OCI-LY7 (cell line): ENCODE measurements at regions not wholly inside any gene's neighbourhood (a gene's known extent, or its start where the extent isn't known, plus 50 kb on each side); places are given as distances from the start of the nearest gene placed in this dataset.

Experiments
- BruUV-seq: library from RNA; stranded (reverse); fragments of 400-500 nt; replicated peaks from 2 replicates; lab custom pipeline; 2021; lab: Mats Ljungman, UMichigan
- CTCF ChIA-PET: fragments of 300-600 bp; sonication (Branson Sonifier 250); formaldehyde crosslinking; loops from one replicate; lab custom pipeline; 2022; ENCODE audit warnings: antibody characterized with exemption; ENCODE audit not compliant: unreplicated experiment; lab: Charles Lee
- POLR2A ChIA-PET: fragments of 300-600 bp; sonication (Branson Sonifier 250); formaldehyde crosslinking; loops from one replicate; lab custom pipeline; 2022; ENCODE audit warnings: antibody characterized with exemption; lab: Charles Lee
- DNase-seq: peaks from one replicate; pipeline ENCODE4 v3.0.0-alpha.2; 2015; ENCODE audit warnings: low spot score
- H2AFZ ChIP-seq: fragments of 200-600 bp; sonication (generic), shearing (Covaris generic); 2 replicates; pipeline ENCODE4 v1.6.1; 2014; ENCODE audit warnings: mild to moderate bottlenecking, antibody characterized with exemption, low read length, moderate library complexity
- H3K27ac ChIP-seq: fragments of 200-600 bp; sonication (generic); 2 replicates; pipeline ENCODE4 v1.5.1; 2014; ENCODE audit warnings: mixed run types, low read depth, mild to moderate bottlenecking, moderate library complexity, low read length, inconsistent platforms; ENCODE audit not compliant: poor library complexity, severe bottlenecking
- H3K36me3 ChIP-seq: fragments of 200-600 bp; sonication (generic); 2 replicates; pipeline ENCODE4 v1.6.1; 2014; ENCODE audit warnings: mild to moderate bottlenecking, antibody characterized with exemption, low read length, moderate library complexity, mixed read lengths; ENCODE audit not compliant: insufficient read depth
- H3K4me1 ChIP-seq: fragments of 200-600 bp; sonication (generic); 2 replicates; pipeline ENCODE4 v1.5.1; 2014; ENCODE audit warnings: mild to moderate bottlenecking, low read length; ENCODE audit not compliant: insufficient read depth, poor library complexity, severe bottlenecking
- H3K4me2 ChIP-seq: fragments of 200-600 bp; sonication (generic); 2 replicates; pipeline ENCODE4 v1.6.1; 2014; ENCODE audit warnings: mild to moderate bottlenecking, low read length
- H3K4me3 ChIP-seq: fragments of 200-600 bp; sonication (generic); 2 replicates; pipeline ENCODE4 v1.5.1; 2014; ENCODE audit warnings: mild to moderate bottlenecking, low read depth, low read length; ENCODE audit not compliant: poor library complexity, severe bottlenecking
- H3K79me2 ChIP-seq: fragments of 200-600 bp; sonication (generic); 2 replicates; pipeline ENCODE4 v1.6.1; 2016; ENCODE audit warnings: low read depth, mild to moderate bottlenecking, low read length, moderate library complexity, mixed read lengths; ENCODE audit not compliant: insufficient read depth
- H3K9me2 ChIP-seq: fragments of 200-600 bp; sonication (generic); 2 replicates; pipeline ENCODE4 v1.6.1; 2016; ENCODE audit warnings: mild to moderate bottlenecking, low read length, mixed read lengths; ENCODE audit not compliant: insufficient read depth
- H3K9me3 ChIP-seq: fragments of 200-600 bp; sonication (generic); 2 replicates; pipeline ENCODE4 v1.6.1; 2014; ENCODE audit warnings: mild to moderate bottlenecking, mixed run types, low read length, mixed read lengths
- H4K20me1 ChIP-seq: fragments of 200-600 bp; sonication (generic); 2 replicates; pipeline ENCODE4 v1.6.1; 2014; ENCODE audit warnings: mild to moderate bottlenecking, antibody characterized with exemption, low read length, moderate library complexity, mixed read lengths; ENCODE audit not compliant: insufficient read depth
- EZH2phosphoT487 ChIP-seq: fragments of 200-600 bp; sonication (generic); IDR thresholded peaks from 2 replicates; pipeline ENCODE4 v1.6.1; 2018; ENCODE audit warnings: low read depth, borderline replicate concordance, mild to moderate bottlenecking, mixed run types, antibody characterized with exemption, low read length, moderate library complexity, mixed read lengths
- intact Hi-C: fragments of 100-400 bp; cut with micrococcal nuclease; formaldehyde crosslinking; loops from one replicate; pipeline ENCODE4 v1.10.0; 2022; ENCODE audit not compliant: unreplicated experiment
- TF ChIP-seq, protein P1 (sequence below): fragments of 200-600 bp; sonication (generic); conservative IDR thresholded peaks from 2 replicates; pipeline ENCODE4 v1.5.1; 2014; ENCODE audit warnings: mild to moderate bottlenecking, antibody characterized with exemption, low read length, moderate library complexity, mixed read lengths

DNA sequence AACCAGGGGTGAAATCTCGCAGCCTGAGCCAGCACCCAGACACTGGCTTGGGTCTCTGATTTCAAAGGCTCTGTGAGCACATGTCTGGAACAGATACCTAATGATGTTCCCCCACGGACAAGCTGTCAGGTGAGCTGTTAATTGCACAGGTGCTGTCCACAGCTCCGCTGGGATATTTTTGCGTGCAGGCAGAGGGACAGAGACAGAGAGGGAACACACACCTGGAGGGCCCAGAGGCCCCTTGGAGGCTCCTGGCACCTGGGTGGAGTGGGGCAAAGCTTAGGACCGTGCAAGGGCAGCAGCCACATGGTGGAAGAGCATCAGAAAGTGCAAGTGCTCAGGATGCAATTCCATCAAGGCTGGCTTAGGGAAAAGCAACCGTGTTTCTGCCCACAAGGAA, 57.3 kb downstream of the ARL6IP4 start:
- H4K20me1 ChIP-seq = no peaks in the 10 kb centered on the region
- CTCF ChIA-PET = interaction anchor here (0.6 kb wide), 1 partner anchor 771 kb away, joined by 4 read pairs; no protein-coding TSS in a partner anchor
- H2AFZ ChIP-seq = no peak overlapping the region
- no peak overlapping the region for H3K4me2 ChIP-seq
- H3K36me3 ChIP-seq = no peaks in the 10 kb centered on the region
- H3K4me1 ChIP-seq = no peaks in the 10 kb centered on the region
- intact Hi-C loops = no loop called here
- no peaks in the 10 kb centered on the region for H3K9me2 ChIP-seq
- TF ChIP-seq, protein P1, sequence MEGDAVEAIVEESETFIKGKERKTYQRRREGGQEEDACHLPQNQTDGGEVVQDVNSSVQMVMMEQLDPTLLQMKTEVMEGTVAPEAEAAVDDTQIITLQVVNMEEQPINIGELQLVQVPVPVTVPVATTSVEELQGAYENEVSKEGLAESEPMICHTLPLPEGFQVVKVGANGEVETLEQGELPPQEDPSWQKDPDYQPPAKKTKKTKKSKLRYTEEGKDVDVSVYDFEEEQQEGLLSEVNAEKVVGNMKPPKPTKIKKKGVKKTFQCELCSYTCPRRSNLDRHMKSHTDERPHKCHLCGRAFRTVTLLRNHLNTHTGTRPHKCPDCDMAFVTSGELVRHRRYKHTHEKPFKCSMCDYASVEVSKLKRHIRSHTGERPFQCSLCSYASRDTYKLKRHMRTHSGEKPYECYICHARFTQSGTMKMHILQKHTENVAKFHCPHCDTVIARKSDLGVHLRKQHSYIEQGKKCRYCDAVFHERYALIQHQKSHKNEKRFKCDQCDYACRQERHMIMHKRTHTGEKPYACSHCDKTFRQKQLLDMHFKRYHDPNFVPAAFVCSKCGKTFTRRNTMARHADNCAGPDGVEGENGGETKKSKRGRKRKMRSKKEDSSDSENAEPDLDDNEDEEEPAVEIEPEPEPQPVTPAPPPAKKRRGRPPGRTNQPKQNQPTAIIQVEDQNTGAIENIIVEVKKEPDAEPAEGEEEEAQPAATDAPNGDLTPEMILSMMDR = no peak
- TF ChIP-seq EZH2phosphoT487 = no peak
- no TSS peak for BruUV-seq
- H3K9me3 ChIP-seq = no peaks in the 10 kb centered on the region
- POLR2A ChIA-PET = interaction anchor here (0.7 kb wide), 1 partner anchor 693 kb away, joined by 3 read pairs; no protein-coding TSS in a partner anchor
- DNase-seq = no peak
- H3K4me3 ChIP-seq = no peak overlapping the region
- H3K79me2 ChIP-seq = no peaks in the 10 kb centered on the region
- H3K27ac ChIP-seq = no peak overlapping the region

DNA sequence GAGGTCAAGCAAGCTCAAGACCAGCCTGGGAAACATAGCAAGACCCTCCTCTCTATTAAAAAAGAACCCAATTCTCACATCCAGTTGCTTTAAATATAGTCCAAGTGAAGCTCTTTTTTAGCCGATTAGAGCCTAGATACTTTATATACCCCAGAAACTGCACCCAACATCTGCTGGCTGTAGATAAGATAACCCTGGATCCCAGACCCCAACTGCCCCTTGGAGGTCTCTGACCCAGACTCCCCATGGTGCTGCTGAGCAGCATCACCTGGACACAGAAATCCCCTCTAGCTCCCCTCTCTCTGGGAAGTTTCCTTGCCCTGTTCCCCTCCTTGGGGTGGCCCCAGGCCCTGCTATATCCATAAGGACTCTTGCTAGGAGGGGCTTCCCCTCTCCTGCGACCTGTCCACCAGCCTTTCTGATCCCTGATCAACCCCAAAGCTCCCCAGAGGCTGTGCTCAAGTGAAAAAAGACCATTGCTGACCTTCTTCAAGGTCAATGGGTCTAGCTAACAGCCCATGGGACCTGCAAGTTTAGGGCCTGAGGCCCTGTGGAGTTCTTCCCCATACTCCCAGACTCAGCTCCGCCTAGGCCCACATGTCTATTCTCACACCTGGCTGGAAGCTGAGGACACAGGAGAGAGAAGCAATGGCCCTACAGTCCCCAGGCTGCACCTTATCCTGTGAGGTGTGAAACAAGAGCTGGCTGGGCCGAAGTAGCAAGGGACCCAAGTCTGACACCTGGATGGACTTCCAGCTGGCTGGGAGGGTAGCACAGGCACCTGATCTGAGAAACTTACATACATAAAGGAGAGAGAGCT, 56.2 kb downstream of the ARL6IP4 start:
- H3K9me2 ChIP-seq = no peaks in the 10 kb centered on the region
- CTCF ChIA-PET = no interaction called here
- no TSS peak for BruUV-seq

More for the DNA sequence above, 56.2 kb downstream of the ARL6IP4 start:
- no peak for DNase-seq
- Histone ChIP-seq H3K4me2 (no peak overlapping the region), H3K27ac (no peak overlapping the region), H3K79me2 (no peaks in the 10 kb centered on the region), H2AFZ (no peak overlapping the region), H3K4me3 (no peak overlapping the region), H4K20me1 (no peaks in the 10 kb centered on the region), H3K36me3 (no peaks in the 10 kb centered on the region), H3K4me1 (no peaks in the 10 kb centered on the region), H3K9me3 (no peaks in the 10 kb centered on the region)
- intact Hi-C loops = no loop called here
- TF ChIP-seq EZH2phosphoT487 = no peak
- TF ChIP-seq, protein P1 = no peak
- POLR2A ChIA-PET = interaction anchor here (0.6 to 1.4 kb wide), 2 partner anchors 15 to 20 kb away, joined by 3 to 5 read pairs; no protein-coding TSS in a partner anchor
